Ecto neural progenitor cell (in vitro differentiated cells): ENCODE measurements at regions not wholly inside any gene's neighbourhood (a gene's known extent, or its start where the extent isn't known, plus 50 kb on each side); places are given as distances from the start of the nearest gene placed in this dataset.
A peak's percentile ranks its signal among the peaks of the same experiment; 100 is the strongest.

ENCODE experiments used
- DNase-seq: peaks from one replicate; pipeline ENCODE4 v3.0.0-alpha.2; 2018; ENCODE audit warnings: low spot score

GRCh38 chr10:120960725-120961124, 109.6 kb downstream of the WDR11 start:
- DNase-seq = no peak

- no peak for DNase-seq
Observed at GRCh38 chr10:120961795-120962755, 110.9 kb downstream of the WDR11 start.

GRCh38 chr10:120962756-120963593, 111.8 kb downstream of the WDR11 start:
- DNase-seq = peak; percentile 75

GRCh38 chr10:120963594-120964220, 112.5 kb downstream of the WDR11 start:
- DNase-seq = no peak

GRCh38 chr10:120966657-120967045, 115.5 kb downstream of the WDR11 start:
- DNase-seq = no peak

GRCh38 chr10:120969219-120969645, 118.1 kb downstream of the WDR11 start:
- no peak for DNase-seq

GRCh38 chr10:120970595-120971529, 119.7 kb downstream of the WDR11 start:
- no peak for DNase-seq

GRCh38 chr10:120971671-120972070, 120.5 kb downstream of the WDR11 start:
- no peak for DNase-seq

- DNase-seq = no peak
Observed at GRCh38 chr10:120972259-120972658, 121.1 kb downstream of the WDR11 start.

- DNase-seq = no peak
Observed at GRCh38 chr10:120975072-120975867, 124.1 kb downstream of the WDR11 start.

GRCh38 chr10:120975868-120976225, 124.7 kb downstream of the WDR11 start:
- no peak for DNase-seq

GRCh38 chr10:120977897-120978296, 126.7 kb downstream of the WDR11 start:
- no peak for DNase-seq

GRCh38 chr10:120978589-120979252, 127.6 kb downstream of the WDR11 start:
- no peak for DNase-seq

- peak; percentile 70 for DNase-seq
Observed at GRCh38 chr10:120979435-120980278, 128.5 kb downstream of the WDR11 start.

- peak; percentile 23 for DNase-seq
Observed at GRCh38 chr10:120980279-120981255, 129.4 kb downstream of the WDR11 start.

- DNase-seq = peak; percentile 63
Observed at GRCh38 chr10:120981601-120982391, 130.6 kb downstream of the WDR11 start.

GRCh38 chr10:120982507-120982906, 131.3 kb downstream of the WDR11 start:
- DNase-seq = peak; percentile 38
